ENCODE measurements at regions not wholly inside any gene's neighbourhood (a gene's known extent, or its start where the extent isn't known, plus 50 kb on each side); places are given as distances from the start of the nearest gene placed in this dataset.

DNA sequence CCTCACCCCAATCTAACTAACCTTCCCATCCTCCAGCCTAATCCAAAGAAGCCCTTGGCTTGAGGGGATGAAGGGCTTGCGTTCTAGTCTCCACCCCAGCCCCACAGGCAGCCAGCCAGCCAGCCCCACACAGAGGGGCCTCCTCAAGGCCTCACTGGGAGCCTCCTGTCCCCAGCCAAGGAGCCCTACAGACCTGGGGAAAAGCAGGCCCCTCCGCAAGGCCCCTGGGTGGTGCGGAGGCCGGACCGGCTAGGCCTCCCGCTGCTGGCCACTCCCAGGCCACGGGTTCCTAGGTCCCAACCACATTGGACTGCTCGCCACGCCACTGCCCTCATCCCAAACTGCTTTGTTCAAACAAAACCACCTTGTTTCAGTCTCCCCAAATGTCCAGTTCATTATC, 78.0 kb downstream of the ZIC5 start:
- Mint-ChIP-seq H3K4me1 (ENCODE audit: low read depth) (peaks cover 3% of the 10 kb centered on the region), H3K27ac (no peak overlapping the region), H3K36me3 (ENCODE audit: insufficient read depth) (peaks cover 2% of the 10 kb centered on the region), H3K27me3 (peaks cover 78% of the 10 kb centered on the region), H3K4me3 (ENCODE audit: low read depth) (no peak overlapping the region), H3K9me3 (ENCODE audit: low read depth) (no peaks in the 10 kb centered on the region)
- no peak for DNase-seq (ENCODE audit: low spot score, unreplicated experiment)
- TF ChIP-seq, protein P1, sequence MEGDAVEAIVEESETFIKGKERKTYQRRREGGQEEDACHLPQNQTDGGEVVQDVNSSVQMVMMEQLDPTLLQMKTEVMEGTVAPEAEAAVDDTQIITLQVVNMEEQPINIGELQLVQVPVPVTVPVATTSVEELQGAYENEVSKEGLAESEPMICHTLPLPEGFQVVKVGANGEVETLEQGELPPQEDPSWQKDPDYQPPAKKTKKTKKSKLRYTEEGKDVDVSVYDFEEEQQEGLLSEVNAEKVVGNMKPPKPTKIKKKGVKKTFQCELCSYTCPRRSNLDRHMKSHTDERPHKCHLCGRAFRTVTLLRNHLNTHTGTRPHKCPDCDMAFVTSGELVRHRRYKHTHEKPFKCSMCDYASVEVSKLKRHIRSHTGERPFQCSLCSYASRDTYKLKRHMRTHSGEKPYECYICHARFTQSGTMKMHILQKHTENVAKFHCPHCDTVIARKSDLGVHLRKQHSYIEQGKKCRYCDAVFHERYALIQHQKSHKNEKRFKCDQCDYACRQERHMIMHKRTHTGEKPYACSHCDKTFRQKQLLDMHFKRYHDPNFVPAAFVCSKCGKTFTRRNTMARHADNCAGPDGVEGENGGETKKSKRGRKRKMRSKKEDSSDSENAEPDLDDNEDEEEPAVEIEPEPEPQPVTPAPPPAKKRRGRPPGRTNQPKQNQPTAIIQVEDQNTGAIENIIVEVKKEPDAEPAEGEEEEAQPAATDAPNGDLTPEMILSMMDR (IDR thresholded peaks at IDR 0.05; ENCODE audit: unreplicated experiment) = no peak

DNA sequence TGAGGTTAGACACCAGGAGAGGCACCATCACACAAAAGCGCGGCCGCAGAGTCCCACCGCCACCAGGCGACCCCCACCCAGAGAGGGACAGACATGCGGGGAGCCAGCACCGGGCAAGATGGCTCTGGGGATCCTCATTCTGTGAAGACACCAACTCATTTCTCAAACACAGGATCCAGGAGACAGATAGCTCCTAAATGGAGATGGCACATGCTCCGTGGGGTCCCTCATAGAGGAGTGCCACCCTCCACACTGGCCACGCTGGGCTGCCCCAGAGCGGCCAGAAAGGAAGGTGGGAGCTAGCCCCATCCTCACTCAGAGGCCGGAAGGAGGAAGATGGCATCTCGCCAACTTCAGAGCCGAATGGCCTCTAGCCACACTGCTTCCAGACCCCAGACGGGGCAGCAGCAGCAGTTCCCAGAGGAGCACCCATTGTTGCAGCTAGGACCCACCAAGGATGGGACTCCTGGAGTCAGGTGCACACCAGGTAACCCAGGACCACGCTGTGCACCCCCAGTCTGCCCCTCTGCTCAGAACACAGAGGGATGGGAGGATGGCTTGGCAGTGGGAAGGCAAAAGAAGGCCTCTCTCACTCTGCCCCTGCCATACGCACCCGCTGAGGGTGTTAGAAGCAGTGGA, 78.6 kb downstream of the ZIC5 start:
- peaks cover 2% of the 10 kb centered on the region for H3K36me3 Mint-ChIP-seq (ENCODE audit: insufficient read depth)
- H3K9me3 Mint-ChIP-seq (ENCODE audit: low read depth) = no peaks in the 10 kb centered on the region
- no peak for DNase-seq (ENCODE audit: low spot score, unreplicated experiment)
- no peak overlapping the region for H3K4me3 Mint-ChIP-seq (ENCODE audit: low read depth)
- TF ChIP-seq, protein P1 (IDR thresholded peaks at IDR 0.05; ENCODE audit: unreplicated experiment) = no peak
- peaks cover 72% of the 10 kb centered on the region for H3K27me3 Mint-ChIP-seq
- no peak overlapping the region for H3K27ac Mint-ChIP-seq
- H3K4me1 Mint-ChIP-seq (ENCODE audit: low read depth) = peaks cover 3% of the 10 kb centered on the region

DNA sequence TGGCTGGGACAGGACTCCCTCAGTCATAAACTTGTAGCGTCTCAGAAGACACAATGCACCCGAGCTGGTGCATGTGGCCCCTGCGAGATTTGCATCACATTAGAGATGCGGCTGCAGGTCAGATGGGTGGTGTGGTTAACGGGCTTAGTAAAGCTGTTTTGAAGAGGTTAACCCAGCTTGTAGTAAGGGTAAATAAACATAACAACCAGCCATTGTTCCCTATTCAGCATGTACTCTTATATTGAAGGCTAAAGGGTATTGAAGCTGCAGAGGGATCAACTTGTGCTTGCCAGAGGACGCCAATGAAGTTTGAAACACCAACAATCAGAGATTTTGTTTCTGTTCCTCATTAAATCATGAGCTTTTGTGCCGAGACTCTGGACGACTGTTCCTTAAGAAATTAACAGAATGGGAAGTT, 79.4 kb downstream of the ZIC5 start:
- Mint-ChIP-seq H3K36me3 (ENCODE audit: insufficient read depth) (peaks cover 2% of the 10 kb centered on the region), H3K4me1 (ENCODE audit: low read depth) (peaks cover 3% of the 10 kb centered on the region), H3K9me3 (ENCODE audit: low read depth) (no peaks in the 10 kb centered on the region), H3K4me3 (ENCODE audit: low read depth) (no peak overlapping the region), H3K27me3 (peaks cover 64% of the 10 kb centered on the region), H3K27ac (no peak overlapping the region)
- no peak for DNase-seq (ENCODE audit: low spot score, unreplicated experiment)
- TF ChIP-seq, protein P1 (IDR thresholded peaks at IDR 0.05; ENCODE audit: unreplicated experiment) = no peak

DNA sequence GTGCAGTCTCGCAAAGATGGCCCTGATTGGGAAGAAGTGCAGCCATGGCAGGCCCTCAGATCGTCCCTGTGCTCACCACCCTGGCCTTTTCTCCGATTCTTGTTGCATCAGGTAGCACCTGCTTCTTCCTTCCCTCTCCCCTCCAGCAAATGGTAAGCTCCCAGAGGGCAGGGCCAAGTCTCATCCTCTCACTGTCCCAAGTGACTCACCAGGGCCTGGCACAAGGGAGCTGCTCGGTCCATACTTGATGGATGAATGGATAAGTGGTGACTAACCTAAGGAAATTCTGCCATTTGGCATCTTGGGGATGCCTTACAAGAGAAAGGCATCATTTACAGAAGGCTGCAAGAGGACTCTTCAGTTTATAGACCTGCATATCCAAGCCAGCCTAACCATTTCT, 84.9 kb downstream of the ZIC5 start:
- Mint-ChIP-seq H3K27me3 (peaks cover 20% of the 10 kb centered on the region), H3K4me3 (ENCODE audit: low read depth) (no peak overlapping the region), H3K27ac (no peak overlapping the region), H3K36me3 (ENCODE audit: insufficient read depth) (no peaks in the 10 kb centered on the region), H3K9me3 (ENCODE audit: low read depth) (no peaks in the 10 kb centered on the region), H3K4me1 (ENCODE audit: low read depth) (peaks cover 4% of the 10 kb centered on the region)
- TF ChIP-seq, protein P1 (IDR thresholded peaks at IDR 0.05; ENCODE audit: unreplicated experiment) = no peak
- no peak for DNase-seq (ENCODE audit: low spot score, unreplicated experiment)

DNA sequence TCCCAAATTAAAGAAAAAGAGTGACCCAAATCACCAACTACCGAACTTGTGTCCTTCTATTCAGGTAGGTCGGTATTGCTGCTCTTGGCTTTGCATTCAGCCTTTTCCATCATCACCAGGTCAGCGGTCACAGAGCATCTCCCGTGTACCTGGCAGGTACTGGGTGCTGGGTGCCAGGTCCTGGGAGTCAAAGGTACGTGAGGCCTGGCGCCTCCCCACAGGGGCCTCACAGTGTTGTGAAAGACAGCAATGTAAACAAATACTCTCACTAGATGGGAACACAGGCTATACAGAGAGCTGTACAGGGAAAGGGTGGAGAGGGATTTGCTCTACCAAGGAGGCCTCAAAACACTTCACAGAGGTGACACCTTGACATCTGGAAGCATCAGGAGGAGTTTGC, 86.7 kb downstream of the ZIC5 start:
- Mint-ChIP-seq H3K27ac (no peak overlapping the region), H3K4me3 (ENCODE audit: low read depth) (no peak overlapping the region), H3K9me3 (ENCODE audit: low read depth) (no peaks in the 10 kb centered on the region), H3K4me1 (ENCODE audit: low read depth) (peaks cover 4% of the 10 kb centered on the region), H3K27me3 (peaks cover 7% of the 10 kb centered on the region), H3K36me3 (ENCODE audit: insufficient read depth) (no peaks in the 10 kb centered on the region)
- TF ChIP-seq, protein P1 (IDR thresholded peaks at IDR 0.05; ENCODE audit: unreplicated experiment) = no peak
- no peak for DNase-seq (ENCODE audit: low spot score, unreplicated experiment)
